ENCODE measurements at regions not wholly inside any gene's neighbourhood (a gene's known extent, or its start where the extent isn't known, plus 50 kb on each side); places are given as distances from the start of the nearest gene placed in this dataset.

- no peak for TF ChIP-seq ZNF146 (tag by site-specific recombination; IDR thresholded peaks at IDR 0.05)
- no peak for TF ChIP-seq ZNF274 (IDR thresholded peaks at IDR 0.05; ENCODE audit: low read length)
- no peak for TF ChIP-seq ZNF274 (tag by site-specific recombination; IDR thresholded peaks at IDR 0.05; ENCODE audit: borderline replicate concordance)
- TF ChIP-seq ZNF600 (tag by site-specific recombination; IDR thresholded peaks at IDR 0.05): no peak
- no peak for TF ChIP-seq ZNF2 (tag by site-specific recombination; IDR thresholded peaks at IDR 0.05)
- TF ChIP-seq ZBTB48 (tag by site-specific recombination; IDR thresholded peaks at IDR 0.05): no peak
- no peak for TF ChIP-seq PRDM1 (tag by site-specific recombination; IDR thresholded peaks at IDR 0.05)
- TF ChIP-seq ZNF596 (tag by site-specific recombination; IDR thresholded peaks at IDR 0.05): no peak
- TF ChIP-seq ZNF426 (tag by site-specific recombination; IDR thresholded peaks at IDR 0.05): no peak
- TF ChIP-seq ZNF112 (tag by site-specific recombination; IDR thresholded peaks at IDR 0.05): no peak
- no peak for TF ChIP-seq ZNF558 (tag by site-specific recombination; IDR thresholded peaks at IDR 0.05)
- TF ChIP-seq PRDM4 (tag by site-specific recombination; IDR thresholded peaks at IDR 0.05): no peak
- ChIA-PET CTCF (interaction anchor here (0.6 to 4.3 kb wide), 10 partner anchors 9 to 239 kb away, joined by 3 to 36 read pairs (median 5); no protein-coding TSS in a partner anchor), POLR2A (no interaction called here)
- H3K27ac ChIP-seq (ENCODE audit: extremely low read depth, low read depth, low read length): no peak overlapping the region
- no peak overlapping the region for H3K4me3 ChIP-seq (ENCODE audit: low read depth, low read length)
- no peaks in the 10 kb centered on the region for H3K4me1 ChIP-seq (ENCODE audit: control insufficient read depth, insufficient read depth, low read length)
- no peaks in the 10 kb centered on the region for H3K9me3 ChIP-seq (ENCODE audit: control insufficient read depth, insufficient read depth, low read depth, low read length)
- no peaks in the 10 kb centered on the region for H3K36me3 ChIP-seq (ENCODE audit: control insufficient read depth in 2 of 2, insufficient read depth in 1 of 2, low read length in 2 of 2)
Observed at GRCh38 chr2:120552079-120552478, 183.6 kb upstream of the GLI2 start.

GRCh38 chr2:120552800-120553481 lies 182.7 kb upstream of the GLI2 start:
- CTCF ChIA-PET: interaction anchor here (0.5 to 4.3 kb wide), 29 partner anchors 10 to 625 kb away, joined by 3 to 36 read pairs (median 3); no protein-coding TSS in a partner anchor
- H3K27ac ChIP-seq (ENCODE audit: extremely low read depth, low read depth, low read length): no peak overlapping the region
- H3K4me3 ChIP-seq (ENCODE audit: low read depth, low read length): peak overlapping the region; percentile 24
- no peaks in the 10 kb centered on the region for H3K9me3 ChIP-seq (ENCODE audit: control insufficient read depth, insufficient read depth, low read depth, low read length)
- POLR2A ChIA-PET: interaction anchor here (0.6 to 0.9 kb wide), 6 partner anchors 40 to 209 kb away, joined by 3 to 7 read pairs (median 3); no protein-coding TSS in a partner anchor
- no peaks in the 10 kb centered on the region for H3K4me1 ChIP-seq (ENCODE audit: control insufficient read depth, insufficient read depth, low read length)
- no peaks in the 10 kb centered on the region for H3K36me3 ChIP-seq (ENCODE audit: control insufficient read depth in 2 of 2, insufficient read depth in 1 of 2, low read length in 2 of 2)
- TF ChIP-seq ZNF837 (tag by site-specific recombination; IDR thresholded peaks at IDR 0.05) (no peak), CTCF (tag by site-specific recombination; IDR thresholded peaks at IDR 0.05) (0 out of 2 replicates have a peak, but pooled peaks have one; percentile 18), ZNF621 (tag by site-specific recombination; IDR thresholded peaks at IDR 0.05) (no peak), ZNF513 (tag by site-specific recombination; IDR thresholded peaks at IDR 0.05) (no peak), KLF9 (tag by site-specific recombination; IDR thresholded peaks at IDR 0.05; ENCODE audit: low read depth) (peak; percentile 57; the same call in 1 of the 2 replicates), ZNF23 (tag by site-specific recombination; IDR thresholded peaks at IDR 0.05; ENCODE audit: borderline replicate concordance) (no peak), GLIS1 (tag by site-specific recombination; IDR thresholded peaks at IDR 0.05) (peak; percentile 23; the same call in 1 of the 2 replicates), ZNF248 (tag by site-specific recombination; IDR thresholded peaks at IDR 0.05) (no peak), ZBTB49 (tag by site-specific recombination; IDR thresholded peaks at IDR 0.05; ENCODE audit: low read depth) (no peak), ZNF518A (tag by site-specific recombination; conservative IDR thresholded peaks at IDR 0.05; ENCODE audit: low read depth) (no peak)
